ENCODE measurements at regions not wholly inside any gene's neighbourhood (a gene's known extent, or its start where the extent isn't known, plus 50 kb on each side); places are given as distances from the start of the nearest gene placed in this dataset.
A peak's percentile ranks its signal among the peaks of the same experiment; 100 is the strongest.

DNA sequence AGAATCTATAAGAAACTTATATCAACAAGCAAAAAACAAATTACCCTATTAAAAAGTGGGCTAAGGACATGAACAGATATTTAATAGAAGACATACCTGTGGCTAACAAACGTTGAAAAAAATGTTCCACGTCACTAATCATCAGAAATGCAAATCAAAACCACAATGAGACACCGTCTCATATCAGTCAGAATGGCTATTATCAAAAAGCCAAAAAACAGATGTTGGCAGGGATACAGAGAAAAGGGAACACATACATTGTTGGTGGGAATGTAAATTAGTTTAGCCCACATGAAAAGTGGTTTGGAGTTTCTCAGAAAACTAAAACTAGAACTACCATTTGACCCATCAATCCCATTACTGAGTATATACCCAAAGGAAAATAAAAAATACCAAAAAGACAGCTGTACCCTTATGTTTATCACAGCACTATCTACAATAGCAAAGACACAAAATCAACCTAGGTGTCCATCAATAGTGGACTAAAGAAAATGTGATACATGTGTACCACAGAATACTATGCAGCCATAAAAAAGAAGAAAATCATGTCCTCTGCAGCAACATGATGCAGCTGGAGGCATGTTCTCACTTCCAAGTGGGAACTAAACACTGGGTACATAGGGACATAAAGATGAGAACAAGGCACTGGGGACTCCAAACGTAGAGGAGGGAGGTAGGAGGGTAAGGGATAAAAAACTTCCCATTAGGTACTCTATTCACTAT, 83.8 kb upstream of the TMEM168 start:
- Histone ChIP-seq H3K4me3 (replicated peaks; ENCODE audit: insufficient read depth, low read length) (no peak overlapping the region), H3K27ac (replicated peaks) (no peak overlapping the region), H3K27me3 (ENCODE audit: insufficient read depth, poor library complexity, severe bottlenecking) (no peaks in the 10 kb centered on the region)
- TF ChIP-seq POLR2AphosphoS5 (IDR thresholded peaks at IDR 0.05; ENCODE audit: low read depth) (no peak), GABPA (IDR thresholded peaks at IDR 0.05; ENCODE audit: low read depth) (no peak), SPI1 (IDR thresholded peaks at IDR 0.05; ENCODE audit: borderline replicate concordance, low read depth) (no peak)
- TF ChIP-seq, protein P1, sequence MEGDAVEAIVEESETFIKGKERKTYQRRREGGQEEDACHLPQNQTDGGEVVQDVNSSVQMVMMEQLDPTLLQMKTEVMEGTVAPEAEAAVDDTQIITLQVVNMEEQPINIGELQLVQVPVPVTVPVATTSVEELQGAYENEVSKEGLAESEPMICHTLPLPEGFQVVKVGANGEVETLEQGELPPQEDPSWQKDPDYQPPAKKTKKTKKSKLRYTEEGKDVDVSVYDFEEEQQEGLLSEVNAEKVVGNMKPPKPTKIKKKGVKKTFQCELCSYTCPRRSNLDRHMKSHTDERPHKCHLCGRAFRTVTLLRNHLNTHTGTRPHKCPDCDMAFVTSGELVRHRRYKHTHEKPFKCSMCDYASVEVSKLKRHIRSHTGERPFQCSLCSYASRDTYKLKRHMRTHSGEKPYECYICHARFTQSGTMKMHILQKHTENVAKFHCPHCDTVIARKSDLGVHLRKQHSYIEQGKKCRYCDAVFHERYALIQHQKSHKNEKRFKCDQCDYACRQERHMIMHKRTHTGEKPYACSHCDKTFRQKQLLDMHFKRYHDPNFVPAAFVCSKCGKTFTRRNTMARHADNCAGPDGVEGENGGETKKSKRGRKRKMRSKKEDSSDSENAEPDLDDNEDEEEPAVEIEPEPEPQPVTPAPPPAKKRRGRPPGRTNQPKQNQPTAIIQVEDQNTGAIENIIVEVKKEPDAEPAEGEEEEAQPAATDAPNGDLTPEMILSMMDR (IDR thresholded peaks at IDR 0.05; ENCODE audit: insufficient read depth, low read length), result no peak
- TF ChIP-seq, protein P2, sequence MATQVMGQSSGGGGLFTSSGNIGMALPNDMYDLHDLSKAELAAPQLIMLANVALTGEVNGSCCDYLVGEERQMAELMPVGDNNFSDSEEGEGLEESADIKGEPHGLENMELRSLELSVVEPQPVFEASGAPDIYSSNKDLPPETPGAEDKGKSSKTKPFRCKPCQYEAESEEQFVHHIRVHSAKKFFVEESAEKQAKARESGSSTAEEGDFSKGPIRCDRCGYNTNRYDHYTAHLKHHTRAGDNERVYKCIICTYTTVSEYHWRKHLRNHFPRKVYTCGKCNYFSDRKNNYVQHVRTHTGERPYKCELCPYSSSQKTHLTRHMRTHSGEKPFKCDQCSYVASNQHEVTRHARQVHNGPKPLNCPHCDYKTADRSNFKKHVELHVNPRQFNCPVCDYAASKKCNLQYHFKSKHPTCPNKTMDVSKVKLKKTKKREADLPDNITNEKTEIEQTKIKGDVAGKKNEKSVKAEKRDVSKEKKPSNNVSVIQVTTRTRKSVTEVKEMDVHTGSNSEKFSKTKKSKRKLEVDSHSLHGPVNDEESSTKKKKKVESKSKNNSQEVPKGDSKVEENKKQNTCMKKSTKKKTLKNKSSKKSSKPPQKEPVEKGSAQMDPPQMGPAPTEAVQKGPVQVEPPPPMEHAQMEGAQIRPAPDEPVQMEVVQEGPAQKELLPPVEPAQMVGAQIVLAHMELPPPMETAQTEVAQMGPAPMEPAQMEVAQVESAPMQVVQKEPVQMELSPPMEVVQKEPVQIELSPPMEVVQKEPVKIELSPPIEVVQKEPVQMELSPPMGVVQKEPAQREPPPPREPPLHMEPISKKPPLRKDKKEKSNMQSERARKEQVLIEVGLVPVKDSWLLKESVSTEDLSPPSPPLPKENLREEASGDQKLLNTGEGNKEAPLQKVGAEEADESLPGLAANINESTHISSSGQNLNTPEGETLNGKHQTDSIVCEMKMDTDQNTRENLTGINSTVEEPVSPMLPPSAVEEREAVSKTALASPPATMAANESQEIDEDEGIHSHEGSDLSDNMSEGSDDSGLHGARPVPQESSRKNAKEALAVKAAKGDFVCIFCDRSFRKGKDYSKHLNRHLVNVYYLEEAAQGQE (IDR thresholded peaks at IDR 0.05; ENCODE audit: insufficient replicate concordance, low read depth), result no peak
- no peak for DNase-seq (ENCODE audit: low read depth in 1 of 2, low spot score in 1 of 2)

DNA sequence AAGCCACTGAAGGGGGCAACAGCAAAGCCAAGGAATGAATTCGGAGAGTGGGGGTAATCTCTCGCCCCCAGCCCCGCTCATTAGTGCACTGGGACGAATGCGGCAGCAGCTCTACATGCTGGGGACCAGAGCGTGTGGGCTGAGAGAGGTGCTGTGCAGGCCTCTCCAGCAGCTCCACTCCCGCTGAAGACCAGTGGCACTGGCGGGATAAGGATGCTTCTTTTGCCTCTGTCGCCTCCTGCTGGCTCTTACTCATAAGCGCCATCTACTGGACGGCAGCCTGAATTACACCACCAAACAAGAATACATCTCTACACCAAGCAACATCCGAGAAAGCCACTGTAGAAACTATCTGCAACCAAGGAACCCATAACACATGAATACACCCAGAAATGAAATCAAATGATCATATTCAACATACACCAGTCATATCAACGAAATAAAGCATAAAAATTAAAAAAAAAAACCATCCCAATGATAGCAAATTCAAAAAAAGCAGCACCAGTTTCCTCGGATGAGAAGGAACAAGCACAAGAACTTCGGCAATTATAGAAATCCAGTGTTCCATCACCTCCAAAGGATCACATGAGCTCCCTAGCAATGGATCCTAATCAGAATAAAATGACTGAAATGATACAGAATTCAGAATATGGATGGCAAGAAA, 79.0 kb upstream of the TMEM168 start:
- H3K27ac ChIP-seq (replicated peaks), result no peak overlapping the region
- DNase-seq (ENCODE audit: low read depth in 1 of 2, low spot score in 1 of 2), result peak; percentile 20 to 27
- no peak overlapping the region for H3K4me3 ChIP-seq (replicated peaks; ENCODE audit: insufficient read depth, low read length)
- no peak for TF ChIP-seq POLR2AphosphoS5 (IDR thresholded peaks at IDR 0.05; ENCODE audit: low read depth)
- TF ChIP-seq, protein P1 (IDR thresholded peaks at IDR 0.05; ENCODE audit: insufficient read depth, low read length), result peak; percentile 81
- no peak for TF ChIP-seq GABPA (IDR thresholded peaks at IDR 0.05; ENCODE audit: low read depth)
- H3K27me3 ChIP-seq (ENCODE audit: insufficient read depth, poor library complexity, severe bottlenecking), result no peaks in the 10 kb centered on the region

DNA sequence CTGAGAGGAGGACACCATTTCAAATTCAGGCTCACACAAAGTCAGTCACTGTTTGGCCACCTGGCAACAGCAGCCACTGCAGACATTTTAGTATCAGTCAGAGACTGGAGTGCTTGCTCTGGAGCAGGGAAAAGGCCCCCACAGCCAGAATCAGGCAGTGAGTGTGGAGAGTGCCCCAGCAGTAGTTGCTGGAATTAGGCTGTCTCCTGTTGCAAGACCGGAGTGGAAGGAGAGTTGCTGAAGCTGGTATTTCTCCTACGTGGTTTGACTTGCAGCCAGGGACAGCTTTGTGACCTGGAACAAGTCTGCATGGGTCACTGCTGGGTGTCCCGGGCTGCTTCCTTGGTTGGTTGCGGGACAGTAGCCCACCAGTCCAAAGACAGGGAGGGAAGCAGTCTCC, 78.4 kb upstream of the TMEM168 start:
- no peak for TF ChIP-seq SPI1 (IDR thresholded peaks at IDR 0.05; ENCODE audit: borderline replicate concordance, low read depth)
- TF ChIP-seq, protein P2 (IDR thresholded peaks at IDR 0.05; ENCODE audit: insufficient replicate concordance, low read depth), result no peak
- TF ChIP-seq POLR2AphosphoS5 (IDR thresholded peaks at IDR 0.05; ENCODE audit: low read depth), result no peak
- no peak for TF ChIP-seq GABPA (IDR thresholded peaks at IDR 0.05; ENCODE audit: low read depth)
- TF ChIP-seq, protein P1 (IDR thresholded peaks at IDR 0.05; ENCODE audit: insufficient read depth, low read length), result no peak
- no peak overlapping the region for H3K4me3 ChIP-seq (replicated peaks; ENCODE audit: insufficient read depth, low read length)
- DNase-seq (ENCODE audit: low read depth in 1 of 2, low spot score in 1 of 2), result no peak

More for the DNA sequence above, 78.4 kb upstream of the TMEM168 start:
- Histone ChIP-seq H3K27ac (replicated peaks) (no peak overlapping the region), H3K27me3 (ENCODE audit: insufficient read depth, poor library complexity, severe bottlenecking) (no peaks in the 10 kb centered on the region)
